ENCODE measurements at regions not wholly inside any gene's neighbourhood (a gene's known extent, or its start where the extent isn't known, plus 50 kb on each side); places are given as distances from the start of the nearest gene placed in this dataset.

- Histone ChIP-seq H4K20me1 (ENCODE audit: insufficient read depth) (no peaks in the 10 kb centered on the region), H3K79me2 (ENCODE audit: insufficient read depth, low read depth) (no peaks in the 10 kb centered on the region), H3K27ac (no peak overlapping the region), H3K4me3 (IDR thresholded peaks at IDR 0.05; ENCODE audit: insufficient read depth, low read depth, low read length) (no peak overlapping the region), H3K9ac (no peak overlapping the region), H3K36me3 (ENCODE audit: insufficient read depth) (no peaks in the 10 kb centered on the region), H3K4me1 (ENCODE audit: low read depth, poor library complexity, severe bottlenecking) (peaks cover 63% of the 10 kb centered on the region), H3K4me2 (peak overlapping the region; percentile 31), H3K27me3 (ENCODE audit: insufficient read depth, low read depth) (no peaks in the 10 kb centered on the region), H2AFZ (ENCODE audit: low read depth) (no peak overlapping the region)
- TF ChIP-seq CTCF (conservative IDR thresholded peaks at IDR 0.05; ENCODE audit: low read depth, low read length): no peak
Observed at GRCh38 chr10:88076027-88076880, 212.8 kb downstream of the PTEN start.

DNA sequence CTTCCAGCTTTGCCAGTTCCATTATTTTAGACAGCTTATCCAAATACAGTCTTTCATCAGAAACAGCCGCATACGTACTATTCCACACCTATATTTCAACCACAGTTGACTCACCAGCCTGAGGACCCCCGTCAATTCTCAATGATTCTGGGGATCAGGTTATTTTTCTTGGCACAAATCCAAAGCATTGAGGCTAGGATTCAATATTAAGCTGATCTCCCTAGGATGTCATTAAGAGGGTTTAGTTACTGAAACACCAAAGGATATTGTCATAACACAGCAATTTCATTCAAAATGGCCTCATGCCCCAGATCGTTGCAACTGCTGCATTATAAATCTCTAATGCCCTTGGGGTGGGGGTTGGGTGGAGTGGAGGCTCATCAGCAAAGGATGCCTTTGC, 214.6 kb downstream of the PTEN start:
- H2AFZ ChIP-seq (ENCODE audit: low read depth): no peak overlapping the region
- H3K27me3 ChIP-seq (ENCODE audit: insufficient read depth, low read depth): no peaks in the 10 kb centered on the region
- 0 out of 2 replicates have a peak overlapping the region, but pooled peaks have one; percentile 14 for H3K4me2 ChIP-seq
- no peaks in the 10 kb centered on the region for H3K36me3 ChIP-seq (ENCODE audit: insufficient read depth)
- peaks cover 80% of the 10 kb centered on the region for H3K4me1 ChIP-seq (ENCODE audit: low read depth, poor library complexity, severe bottlenecking)
- no peak overlapping the region for H3K27ac ChIP-seq
- H4K20me1 ChIP-seq (ENCODE audit: insufficient read depth): no peaks in the 10 kb centered on the region
- no peak for TF ChIP-seq CTCF (conservative IDR thresholded peaks at IDR 0.05; ENCODE audit: low read depth, low read length)
- H3K9ac ChIP-seq: no peak overlapping the region
- no peak overlapping the region for H3K4me3 ChIP-seq (IDR thresholded peaks at IDR 0.05; ENCODE audit: insufficient read depth, low read depth, low read length)
- H3K79me2 ChIP-seq (ENCODE audit: insufficient read depth, low read depth): no peaks in the 10 kb centered on the region

DNA sequence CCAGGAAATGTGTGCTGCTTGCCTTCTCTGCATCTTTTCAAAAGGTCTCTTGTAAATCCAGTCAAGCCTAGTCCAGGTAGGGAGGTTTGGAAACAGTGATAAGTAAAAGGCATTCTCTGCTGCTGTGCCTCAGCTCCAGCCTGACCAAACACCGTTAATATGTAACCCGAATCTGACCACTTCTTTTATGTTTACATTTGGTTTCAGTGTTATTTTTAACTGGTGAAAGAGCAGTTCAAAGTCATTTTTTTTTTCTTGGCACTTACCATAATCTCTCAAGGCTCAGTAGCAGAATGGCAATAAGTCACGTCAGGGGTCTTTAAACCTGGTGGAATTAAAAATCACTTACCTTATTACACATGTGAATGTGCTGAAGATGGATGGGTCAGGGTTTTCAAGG, 216.8 kb downstream of the PTEN start:
- TF ChIP-seq CTCF (conservative IDR thresholded peaks at IDR 0.05; ENCODE audit: low read depth, low read length): no peak
- Histone ChIP-seq H3K27me3 (ENCODE audit: insufficient read depth, low read depth) (no peaks in the 10 kb centered on the region), H3K27ac (peak overlapping the region; percentile 87), H3K9ac (peak overlapping the region; percentile 31; the same call in 1 of the 2 replicates), H3K4me3 (IDR thresholded peaks at IDR 0.05; ENCODE audit: insufficient read depth, low read depth, low read length) (no peak overlapping the region), H3K36me3 (ENCODE audit: insufficient read depth) (no peaks in the 10 kb centered on the region), H2AFZ (ENCODE audit: low read depth) (peak overlapping the region; percentile 16; the same call in 1 of the 2 replicates), H4K20me1 (ENCODE audit: insufficient read depth) (no peaks in the 10 kb centered on the region), H3K4me1 (ENCODE audit: low read depth, poor library complexity, severe bottlenecking) (peaks cover 100% of the 10 kb centered on the region), H3K4me2 (peak overlapping the region; percentile 85), H3K79me2 (ENCODE audit: insufficient read depth, low read depth) (no peaks in the 10 kb centered on the region; the same call in 1 of the 2 replicates)

- no peaks in the 10 kb centered on the region for H4K20me1 ChIP-seq (ENCODE audit: insufficient read depth)
- no peak for TF ChIP-seq CTCF (conservative IDR thresholded peaks at IDR 0.05; ENCODE audit: low read depth, low read length)
- no peaks in the 10 kb centered on the region; the same call in 1 of the 2 replicates for H3K79me2 ChIP-seq (ENCODE audit: insufficient read depth, low read depth)
- H3K4me2 ChIP-seq: peak overlapping the region; percentile 85
- H3K4me1 ChIP-seq (ENCODE audit: low read depth, poor library complexity, severe bottlenecking): peaks cover 92% of the 10 kb centered on the region
- no peaks in the 10 kb centered on the region for H3K27me3 ChIP-seq (ENCODE audit: insufficient read depth, low read depth)
- H3K9ac ChIP-seq: peak overlapping the region; percentile 47; the same call in 1 of the 2 replicates
- no peak overlapping the region for H3K4me3 ChIP-seq (IDR thresholded peaks at IDR 0.05; ENCODE audit: insufficient read depth, low read depth, low read length)
- peak overlapping the region; percentile 87 for H3K27ac ChIP-seq
- no peak overlapping the region for H2AFZ ChIP-seq (ENCODE audit: low read depth)
- no peaks in the 10 kb centered on the region for H3K36me3 ChIP-seq (ENCODE audit: insufficient read depth)
Observed at GRCh38 chr10:88081457-88082054, 218.1 kb downstream of the PTEN start.
